Vagina (tissue), 2 donors: ENCODE measurements at regions not wholly inside any gene's neighbourhood (a gene's known extent, or its start where the extent isn't known, plus 50 kb on each side); places are given as distances from the start of the nearest gene placed in this dataset.

Experiments
- POLR2A ChIP-seq, 2 donors: fragments of 450-650 bp; IDR thresholded peaks; one replicate each; pipeline ENCODE4 v1.6.1; 2017; ENCODE audit warnings: antibody characterized with exemption in 2 of 2, mild to moderate bottlenecking in 2 of 2, moderate library complexity in 2 of 2
- POLR2AphosphoS5 ChIP-seq, 2 donors: sonication (generic); formaldehyde crosslinking; IDR thresholded peaks; one replicate each; pipeline ENCODE4 v1.9.0; 2017; ENCODE audit warnings: antibody characterized with exemption in 2 of 2, mild to moderate bottlenecking in 2 of 2, low read depth in 1 of 2; ENCODE audit not compliant: insufficient read depth in 1 of 2
- TF ChIP-seq, protein P1 (sequence below), 3 experiments: fragments of 450-650 bp in 2 of 3; fragments of 200-600 bp in 1 of 3; sonication (generic) in 1 of 3; IDR thresholded peaks; one replicate each; pipeline ENCODE4 v1.5.1; 2017 to 2019; ENCODE audit warnings: antibody characterized with exemption in 3 of 3, mild to moderate bottlenecking in 2 of 3, moderate library complexity in 2 of 3

- TF ChIP-seq POLR2A (IDR thresholded peaks at IDR 0.05) (no peak), POLR2AphosphoS5 (IDR thresholded peaks at IDR 0.05; ENCODE audit: insufficient read depth in 1 of 2, low read depth in 1 of 2) (no peak)
- TF ChIP-seq, protein P1, sequence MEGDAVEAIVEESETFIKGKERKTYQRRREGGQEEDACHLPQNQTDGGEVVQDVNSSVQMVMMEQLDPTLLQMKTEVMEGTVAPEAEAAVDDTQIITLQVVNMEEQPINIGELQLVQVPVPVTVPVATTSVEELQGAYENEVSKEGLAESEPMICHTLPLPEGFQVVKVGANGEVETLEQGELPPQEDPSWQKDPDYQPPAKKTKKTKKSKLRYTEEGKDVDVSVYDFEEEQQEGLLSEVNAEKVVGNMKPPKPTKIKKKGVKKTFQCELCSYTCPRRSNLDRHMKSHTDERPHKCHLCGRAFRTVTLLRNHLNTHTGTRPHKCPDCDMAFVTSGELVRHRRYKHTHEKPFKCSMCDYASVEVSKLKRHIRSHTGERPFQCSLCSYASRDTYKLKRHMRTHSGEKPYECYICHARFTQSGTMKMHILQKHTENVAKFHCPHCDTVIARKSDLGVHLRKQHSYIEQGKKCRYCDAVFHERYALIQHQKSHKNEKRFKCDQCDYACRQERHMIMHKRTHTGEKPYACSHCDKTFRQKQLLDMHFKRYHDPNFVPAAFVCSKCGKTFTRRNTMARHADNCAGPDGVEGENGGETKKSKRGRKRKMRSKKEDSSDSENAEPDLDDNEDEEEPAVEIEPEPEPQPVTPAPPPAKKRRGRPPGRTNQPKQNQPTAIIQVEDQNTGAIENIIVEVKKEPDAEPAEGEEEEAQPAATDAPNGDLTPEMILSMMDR (IDR thresholded peaks at IDR 0.05): no peak
These were observed 91.2 kb upstream of the MARCKS start for GRCh38 chr6:113765909-113766308.
